Skeletal muscle tissue (tissue), 3 donors: ENCODE measurements at regions not wholly inside any gene's neighbourhood (a gene's known extent, or its start where the extent isn't known, plus 50 kb on each side); places are given as distances from the start of the nearest gene placed in this dataset.

Source experiments
- H3K27ac ChIP-seq: one replicate; pipeline ENCODE4 v1.7.0; 2013; ENCODE audit warnings: mild to moderate bottlenecking, low read depth, low read length, inconsistent platforms
- H3K27me3 ChIP-seq, 3 donors: one replicate each; pipeline ENCODE4 v1.7.0; 2013; ENCODE audit warnings: low read length in 3 of 3; ENCODE audit not compliant: control insufficient read depth in 3 of 3, insufficient read depth in 3 of 3
- H3K36me3 ChIP-seq, 3 donors: one replicate each; pipeline ENCODE4 v1.7.0; 2013; ENCODE audit warnings: low read length in 3 of 3; ENCODE audit not compliant: control insufficient read depth in 3 of 3, insufficient read depth in 3 of 3
- H3K4me1 ChIP-seq, 3 donors: one replicate each; pipeline ENCODE4 v1.7.0; 2013; ENCODE audit warnings: low read length in 3 of 3, mild to moderate bottlenecking in 3 of 3; ENCODE audit not compliant: control insufficient read depth in 3 of 3, insufficient read depth in 3 of 3
- H3K4me3 ChIP-seq, 3 donors: one replicate each; pipeline ENCODE4 v1.7.0; 2013; ENCODE audit warnings: low read length in 3 of 3
- H3K9ac ChIP-seq, 3 donors: one replicate each; pipeline ENCODE4 v1.7.0; 2013; ENCODE audit warnings: low read length in 3 of 3, mild to moderate bottlenecking in 3 of 3, moderate library complexity in 2 of 3, low read depth in 1 of 3
- H3K9me3 ChIP-seq, 3 donors: one replicate each; pipeline ENCODE4 v1.7.0; 2013; ENCODE audit warnings: low read length in 3 of 3; ENCODE audit not compliant: control insufficient read depth in 3 of 3
- donor health status: Osteomylitis.

DNA sequence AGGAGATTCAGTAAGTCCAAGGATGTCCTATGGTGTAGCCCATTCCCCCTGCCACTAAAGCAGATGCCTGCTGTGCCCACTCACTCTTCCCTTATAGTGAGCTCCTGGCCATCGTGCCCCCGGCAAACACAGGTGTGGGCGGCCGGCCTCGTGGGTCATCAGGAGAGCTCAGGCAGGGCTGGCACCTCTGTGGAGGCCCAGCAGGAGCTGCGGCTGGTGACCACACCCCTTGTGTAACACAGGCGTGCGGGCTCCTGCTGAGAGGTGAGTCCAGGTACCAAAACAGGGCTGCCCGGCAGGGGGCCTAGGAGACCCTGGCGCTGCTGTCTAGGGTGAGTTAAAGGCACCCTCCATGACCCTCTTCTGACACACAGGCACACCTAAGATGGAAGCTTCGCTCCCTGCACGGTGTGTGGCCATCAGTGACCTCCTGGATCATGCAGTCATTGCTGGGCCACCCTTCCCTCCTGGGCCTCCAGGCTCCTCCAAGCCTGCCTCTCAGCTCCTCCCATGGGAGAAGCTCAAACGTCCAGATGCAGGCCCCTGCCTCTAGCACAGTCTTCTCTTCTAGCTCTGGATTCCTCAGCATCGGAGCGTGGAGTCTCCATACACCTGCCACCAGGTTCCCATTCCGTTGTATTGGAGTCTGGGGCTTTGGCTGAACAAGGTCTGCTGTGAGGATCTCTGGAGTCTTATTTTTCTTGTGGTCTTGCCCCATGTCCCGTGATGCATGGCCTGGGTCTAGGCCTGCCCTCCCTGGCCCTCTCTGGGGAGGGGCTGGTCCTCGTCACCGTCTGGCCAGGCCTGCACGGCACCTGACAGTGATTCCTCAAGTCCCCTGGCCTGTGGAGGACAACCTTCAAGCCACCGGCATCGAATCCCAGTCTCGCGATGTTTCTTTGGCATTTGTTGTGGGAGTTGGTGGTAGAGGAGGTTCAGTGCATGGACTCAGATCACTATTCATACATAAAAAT lies 246.9 kb downstream of the ACKR3 start:
- H3K9me3 ChIP-seq = peaks cover 0 to 2% (median under 1%) of the 10 kb centered on the region in 3 donors
- H3K4me3 ChIP-seq = no peak overlapping the region
- no peaks in the 10 kb centered on the region for H3K27me3 ChIP-seq
- H3K27ac ChIP-seq = no peak overlapping the region
- H3K36me3 ChIP-seq = no peaks in the 10 kb centered on the region
- peaks cover 4 to 19% (median 17%) of the 10 kb centered on the region in 3 donors for H3K4me1 ChIP-seq
- H3K9ac ChIP-seq = no peak overlapping the region

DNA sequence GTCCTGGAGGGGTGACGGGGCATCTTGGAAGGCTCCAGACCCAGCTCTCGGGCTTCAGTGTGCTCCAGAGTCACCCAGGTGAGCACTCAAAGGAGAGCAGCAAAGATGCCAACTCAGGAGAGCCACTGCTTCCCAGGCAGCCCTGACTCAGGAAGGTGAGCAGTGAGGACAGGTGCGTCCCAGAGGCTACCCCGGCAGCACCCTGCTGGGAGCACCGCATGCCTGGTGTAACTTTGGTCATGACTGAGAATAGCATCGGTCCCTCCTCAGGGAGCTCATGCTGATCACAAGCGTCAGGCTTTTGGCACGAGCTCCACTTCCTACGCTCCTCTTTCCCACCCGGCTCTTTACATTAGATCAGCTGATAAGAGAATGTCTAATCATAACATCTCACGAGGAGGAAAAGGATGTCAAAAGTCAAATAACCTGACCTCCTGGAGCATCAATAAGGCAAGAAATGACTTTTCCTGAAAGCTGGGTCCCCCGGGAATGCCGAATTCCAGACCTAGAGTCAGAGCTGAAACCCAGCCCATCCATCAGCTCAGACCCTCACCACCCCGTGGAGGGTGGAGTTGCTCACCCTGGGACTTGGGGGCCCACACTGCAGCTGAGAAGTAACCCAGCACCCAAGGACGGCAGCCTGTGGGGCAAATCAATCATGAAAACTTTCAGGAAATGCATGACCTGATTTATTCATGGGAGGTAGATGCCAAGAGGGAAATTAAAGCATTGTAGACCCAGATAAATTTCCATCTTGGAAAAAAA lies 248.8 kb downstream of the ACKR3 start:
- H3K4me3 ChIP-seq = no peak overlapping the region
- H3K27me3 ChIP-seq = no peaks in the 10 kb centered on the region
- H3K9me3 ChIP-seq = peaks cover 0 to 7% (median 4%) of the 10 kb centered on the region in 3 donors
- H3K27ac ChIP-seq = no peak overlapping the region
- no peak overlapping the region for H3K9ac ChIP-seq
- H3K4me1 ChIP-seq = peaks cover 4 to 19% (median 17%) of the 10 kb centered on the region in 3 donors
- no peaks in the 10 kb centered on the region for H3K36me3 ChIP-seq

DNA sequence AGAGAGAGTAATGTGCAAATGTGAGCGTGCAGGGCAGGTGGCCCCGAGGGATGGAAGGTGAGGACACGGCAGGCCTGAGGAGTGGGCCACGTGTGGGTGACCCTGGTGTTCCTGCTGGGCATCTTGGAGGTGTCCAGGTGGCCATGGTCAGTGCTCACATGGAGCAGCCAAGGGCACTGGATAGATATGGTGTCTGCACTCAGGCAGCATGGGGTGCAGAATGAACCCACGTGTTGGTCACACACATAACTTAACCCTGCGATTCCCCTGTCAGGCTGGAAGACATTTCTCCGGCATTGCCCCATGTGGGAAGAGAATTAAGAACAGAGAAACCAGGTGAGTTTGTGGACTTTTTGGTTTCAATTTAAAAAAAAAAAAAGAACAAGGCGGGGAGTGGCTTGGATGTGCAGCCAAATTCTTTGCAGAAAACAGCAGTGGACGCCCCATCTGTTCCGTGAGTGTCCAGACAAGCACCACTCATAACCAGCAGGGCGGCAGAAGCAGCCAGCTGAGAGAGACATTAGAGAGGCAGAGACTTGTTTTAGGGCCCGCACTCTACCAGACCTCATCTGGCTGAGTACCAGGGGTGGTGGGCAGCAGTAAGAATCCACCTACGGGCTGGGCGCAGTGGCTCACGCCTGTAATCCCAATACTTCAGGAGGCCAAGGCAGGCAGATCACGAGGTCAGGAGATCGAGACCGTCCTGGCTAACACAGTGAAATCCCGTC lies 249.8 kb downstream of the ACKR3 start:
- no peaks in the 10 kb centered on the region for H3K36me3 ChIP-seq
- H3K9ac ChIP-seq = no peak overlapping the region
- H3K4me3 ChIP-seq = no peak overlapping the region
- H3K4me1 ChIP-seq = peaks cover 4 to 19% (median 17%) of the 10 kb centered on the region in 3 donors
- peak overlapping the region; percentile 66 for H3K27ac ChIP-seq
- no peaks in the 10 kb centered on the region for H3K27me3 ChIP-seq
- H3K9me3 ChIP-seq = peaks cover 0 to 7% (median 4%) of the 10 kb centered on the region in 3 donors

DNA sequence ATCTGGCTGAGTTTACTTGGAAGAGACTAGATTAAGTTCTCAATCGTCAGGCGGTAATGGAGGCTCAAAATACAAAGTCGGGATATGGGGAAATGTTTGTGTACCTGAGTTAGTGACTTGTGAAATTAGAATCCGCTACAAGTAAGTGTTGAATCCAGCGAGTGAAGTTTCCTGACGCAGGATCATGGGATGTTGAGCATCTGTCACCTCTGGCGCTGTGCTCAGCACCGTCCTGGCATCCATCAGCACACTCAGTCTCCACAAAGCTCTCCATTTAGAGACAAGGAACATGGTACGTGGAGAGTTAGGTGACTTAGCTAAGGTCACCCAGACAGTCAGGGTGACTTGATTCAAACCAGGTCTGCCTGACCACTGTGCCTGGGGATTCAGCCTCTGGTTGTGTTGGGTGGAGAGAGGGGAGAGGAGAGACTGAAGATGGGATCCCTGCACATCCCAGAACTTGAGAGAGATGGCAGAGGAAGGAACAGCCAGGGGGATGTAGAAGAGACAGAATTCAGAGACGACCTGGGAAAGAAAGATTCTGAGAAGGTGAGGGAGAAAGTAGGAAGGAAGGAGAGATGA lies 251.2 kb downstream of the ACKR3 start:
- no peaks in the 10 kb centered on the region for H3K36me3 ChIP-seq
- peak overlapping the region; percentile 66 for H3K27ac ChIP-seq
- no peaks in the 10 kb centered on the region for H3K27me3 ChIP-seq
- H3K4me1 ChIP-seq = peaks cover 7 to 22% (median 17%) of the 10 kb centered on the region in 3 donors
- peaks cover 0 to 7% (median 4%) of the 10 kb centered on the region in 3 donors for H3K9me3 ChIP-seq
- H3K9ac ChIP-seq = peak overlapping the region in 1 of 3 donors; percentile 54
- no peak overlapping the region for H3K4me3 ChIP-seq

DNA sequence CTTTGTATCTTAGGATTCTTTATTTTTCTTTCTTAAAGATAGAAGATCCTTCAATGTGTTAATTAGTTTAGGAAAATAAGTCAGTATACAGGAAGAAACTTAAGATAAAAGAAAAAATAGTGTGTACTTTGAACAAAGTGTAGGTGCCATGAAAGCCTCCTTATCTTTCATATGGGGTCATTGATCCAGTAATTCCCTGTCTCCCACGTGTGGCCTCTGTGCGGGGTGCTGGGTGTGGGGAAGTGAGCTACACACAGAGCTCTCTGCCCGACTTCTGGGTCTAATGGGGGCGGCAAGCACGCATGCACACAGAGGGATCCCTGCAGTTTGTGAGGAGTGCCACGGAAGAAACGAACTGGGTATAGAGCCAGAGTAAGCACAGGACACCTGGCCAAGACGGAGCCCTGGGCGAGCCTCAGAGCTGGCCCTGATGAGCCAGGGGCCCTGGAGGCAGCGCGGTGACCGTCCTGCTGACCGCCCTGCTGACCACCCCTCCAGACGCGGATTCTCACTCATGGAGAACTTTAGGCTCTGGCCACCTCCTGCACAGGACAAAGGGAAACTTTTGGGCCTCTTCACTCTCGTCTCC lies 253.5 kb downstream of the ACKR3 start:
- no peak overlapping the region for H3K9ac ChIP-seq
- H3K4me3 ChIP-seq = no peak overlapping the region
- H3K27ac ChIP-seq = no peak overlapping the region
- peaks cover 0 to 7% (median 4%) of the 10 kb centered on the region in 3 donors for H3K9me3 ChIP-seq
- peaks cover 8 to 24% (median 17%) of the 10 kb centered on the region in 3 donors for H3K4me1 ChIP-seq
- no peaks in the 10 kb centered on the region for H3K36me3 ChIP-seq
- no peaks in the 10 kb centered on the region for H3K27me3 ChIP-seq

DNA sequence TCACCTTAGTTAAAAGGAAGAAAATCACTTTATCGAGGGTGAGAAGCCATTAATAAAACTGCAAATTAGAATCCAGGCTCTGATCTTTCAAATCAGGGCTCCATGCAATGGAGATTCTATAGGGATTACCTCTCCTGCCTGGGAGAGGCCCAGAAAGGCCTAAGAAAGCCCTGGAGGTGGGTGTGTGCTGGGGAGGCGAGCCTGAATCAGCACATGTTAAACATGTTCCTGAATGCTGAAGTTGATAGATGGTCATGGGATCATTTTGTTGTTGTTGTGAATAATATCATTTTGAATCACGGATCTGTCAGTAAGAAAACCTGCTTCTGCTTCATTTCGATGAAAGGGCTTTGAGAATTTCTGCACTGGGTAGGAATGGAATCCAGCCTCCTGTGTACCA lies 254.3 kb downstream of the ACKR3 start:
- Histone ChIP-seq H3K4me3 (no peak overlapping the region), H3K9ac (no peak overlapping the region), H3K9me3 (peaks cover 0 to 7% (median 4%) of the 10 kb centered on the region in 3 donors), H3K27ac (no peak overlapping the region), H3K36me3 (no peaks in the 10 kb centered on the region), H3K4me1 (peaks cover 8 to 22% (median 17%) of the 10 kb centered on the region in 3 donors), H3K27me3 (no peaks in the 10 kb centered on the region)

DNA sequence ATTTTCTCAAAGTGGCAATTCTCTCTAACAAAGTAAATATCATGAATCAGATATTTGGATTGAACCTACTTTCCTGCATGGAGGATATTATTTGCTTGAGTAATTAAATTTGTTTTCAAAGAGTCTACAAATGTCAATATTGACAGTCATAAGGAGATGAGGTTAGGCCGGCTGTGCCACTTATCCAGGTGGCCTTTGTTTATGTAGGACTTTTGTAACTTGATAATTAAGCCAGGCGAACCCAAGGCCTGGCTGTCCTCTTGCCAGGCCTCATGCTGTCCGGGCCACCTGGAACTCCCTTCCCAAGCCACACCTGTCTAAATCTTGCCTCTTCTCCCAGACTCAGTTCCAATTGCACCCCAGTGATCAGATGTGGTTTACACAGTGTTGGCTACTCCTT lies 255.2 kb downstream of the ACKR3 start:
- H3K36me3 ChIP-seq = no peaks in the 10 kb centered on the region

DNA sequence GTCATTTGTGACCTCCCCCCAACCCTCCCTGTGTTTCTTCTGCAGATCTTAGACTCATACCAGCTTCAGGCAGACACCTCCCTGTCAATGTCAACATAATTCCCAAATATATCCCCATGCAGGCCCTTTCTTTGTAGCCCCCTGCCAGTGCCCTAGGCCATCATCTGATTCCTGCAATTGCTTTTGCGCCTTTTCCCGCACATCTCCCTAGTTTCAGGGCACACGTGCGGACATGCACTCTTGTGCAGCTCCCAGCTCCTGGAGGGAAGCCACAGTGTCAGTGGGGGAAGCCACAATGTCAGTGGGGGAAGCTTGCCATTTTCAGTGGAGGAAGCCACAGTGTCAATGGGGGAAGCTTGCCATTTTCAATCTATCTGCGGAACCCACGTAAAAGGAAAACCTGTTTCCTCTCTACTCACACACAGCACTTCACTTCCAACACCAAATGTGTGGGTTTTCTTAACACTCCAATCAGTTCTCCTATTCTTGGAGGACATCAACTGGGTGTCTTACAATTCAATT lies 256.4 kb downstream of the ACKR3 start:
- Histone ChIP-seq H3K27me3 (no peaks in the 10 kb centered on the region), H3K4me1 (peaks cover 2 to 5% (median 4%) of the 10 kb centered on the region in 3 donors), H3K9ac (no peak overlapping the region), H3K27ac (no peak overlapping the region), H3K4me3 (no peak overlapping the region), H3K9me3 (peaks cover 0 to 7% (median 4%) of the 10 kb centered on the region in 3 donors), H3K36me3 (no peaks in the 10 kb centered on the region)

More for the DNA sequence above, 255.2 kb downstream of the ACKR3 start:
- Histone ChIP-seq H3K9me3 (peaks cover 0 to 7% (median 4%) of the 10 kb centered on the region in 3 donors), H3K4me1 (peaks cover 8 to 16% (median 13%) of the 10 kb centered on the region in 3 donors), H3K27ac (no peak overlapping the region), H3K4me3 (no peak overlapping the region), H3K27me3 (no peaks in the 10 kb centered on the region), H3K9ac (no peak overlapping the region)
